HFF-Myc (cell line): ENCODE measurements at regions not wholly inside any gene's neighbourhood (a gene's known extent, or its start where the extent isn't known, plus 50 kb on each side); places are given as distances from the start of the nearest gene placed in this dataset.

Experiments
- DNase-seq: peaks from one replicate; pipeline ENCODE4 v3.0.0-alpha.2; 2011; ENCODE audit warnings: low read depth; ENCODE audit errors: extremely low read depth
- H3K4me3 ChIP-seq: replicated peaks from 2 replicates; pipeline ENCODE4 v1.5.1; 2011; ENCODE audit warnings: low read depth, mild to moderate bottlenecking, control low read depth, low read length
- TF ChIP-seq, protein P1 (sequence below): IDR thresholded peaks from 2 replicates; pipeline ENCODE4 v1.5.1; 2012; ENCODE audit warnings: mild to moderate bottlenecking, low read depth, low read length, control low read depth; ENCODE audit errors: missing control alignments

DNA sequence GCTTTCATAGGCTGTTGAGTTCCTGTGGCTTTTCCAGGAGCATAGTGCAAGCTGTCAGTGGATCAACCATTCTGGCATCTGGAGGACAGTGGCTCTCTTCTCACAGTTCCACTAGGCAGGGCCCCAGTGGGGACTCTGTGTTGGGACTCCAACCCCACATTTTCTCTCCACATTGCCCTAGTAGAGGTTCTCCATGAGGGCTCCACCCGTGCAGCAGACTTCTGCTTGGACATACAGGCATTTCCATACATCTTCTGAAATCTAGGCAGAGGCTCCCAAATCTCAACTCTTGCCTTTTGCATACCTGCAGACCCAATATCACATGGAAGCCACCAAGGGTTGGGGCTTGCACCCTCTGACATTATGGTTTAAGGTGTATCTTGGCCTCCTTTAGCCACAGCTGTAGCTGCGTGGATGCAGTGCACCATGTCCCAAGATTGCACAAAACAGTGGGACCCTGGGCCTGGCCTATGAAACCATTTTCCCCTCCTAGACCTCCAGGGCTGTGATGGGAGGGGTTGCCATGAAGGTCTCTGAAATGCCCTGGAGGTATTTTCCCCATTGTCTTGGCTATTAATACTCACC lies 645.9 kb upstream of the CITED2 start:
- DNase-seq: no peak
- H3K4me3 ChIP-seq: no peak overlapping the region
- TF ChIP-seq, protein P1, sequence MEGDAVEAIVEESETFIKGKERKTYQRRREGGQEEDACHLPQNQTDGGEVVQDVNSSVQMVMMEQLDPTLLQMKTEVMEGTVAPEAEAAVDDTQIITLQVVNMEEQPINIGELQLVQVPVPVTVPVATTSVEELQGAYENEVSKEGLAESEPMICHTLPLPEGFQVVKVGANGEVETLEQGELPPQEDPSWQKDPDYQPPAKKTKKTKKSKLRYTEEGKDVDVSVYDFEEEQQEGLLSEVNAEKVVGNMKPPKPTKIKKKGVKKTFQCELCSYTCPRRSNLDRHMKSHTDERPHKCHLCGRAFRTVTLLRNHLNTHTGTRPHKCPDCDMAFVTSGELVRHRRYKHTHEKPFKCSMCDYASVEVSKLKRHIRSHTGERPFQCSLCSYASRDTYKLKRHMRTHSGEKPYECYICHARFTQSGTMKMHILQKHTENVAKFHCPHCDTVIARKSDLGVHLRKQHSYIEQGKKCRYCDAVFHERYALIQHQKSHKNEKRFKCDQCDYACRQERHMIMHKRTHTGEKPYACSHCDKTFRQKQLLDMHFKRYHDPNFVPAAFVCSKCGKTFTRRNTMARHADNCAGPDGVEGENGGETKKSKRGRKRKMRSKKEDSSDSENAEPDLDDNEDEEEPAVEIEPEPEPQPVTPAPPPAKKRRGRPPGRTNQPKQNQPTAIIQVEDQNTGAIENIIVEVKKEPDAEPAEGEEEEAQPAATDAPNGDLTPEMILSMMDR: no peak

DNA sequence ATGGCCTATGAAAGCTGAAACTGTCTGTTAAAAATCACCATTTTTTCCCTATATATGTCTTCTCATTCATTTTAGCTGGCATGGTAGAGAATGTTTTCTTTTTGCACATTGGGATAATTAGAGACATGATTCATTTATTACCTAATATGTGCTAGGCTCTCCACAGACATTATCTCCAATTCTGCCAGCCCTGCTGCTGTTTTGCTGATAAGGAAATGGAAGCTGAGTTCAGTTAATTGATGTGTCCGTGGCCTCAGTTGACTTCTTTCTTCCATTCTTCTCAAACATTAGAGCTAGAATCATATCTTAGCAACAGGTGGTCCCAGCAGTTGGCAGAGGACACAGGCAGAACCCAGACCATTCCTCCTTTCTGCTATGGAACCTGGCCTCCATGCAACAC lies 644.1 kb upstream of the CITED2 start:
- no peak for DNase-seq
- TF ChIP-seq, protein P1: no peak
- no peak overlapping the region for H3K4me3 ChIP-seq

DNA sequence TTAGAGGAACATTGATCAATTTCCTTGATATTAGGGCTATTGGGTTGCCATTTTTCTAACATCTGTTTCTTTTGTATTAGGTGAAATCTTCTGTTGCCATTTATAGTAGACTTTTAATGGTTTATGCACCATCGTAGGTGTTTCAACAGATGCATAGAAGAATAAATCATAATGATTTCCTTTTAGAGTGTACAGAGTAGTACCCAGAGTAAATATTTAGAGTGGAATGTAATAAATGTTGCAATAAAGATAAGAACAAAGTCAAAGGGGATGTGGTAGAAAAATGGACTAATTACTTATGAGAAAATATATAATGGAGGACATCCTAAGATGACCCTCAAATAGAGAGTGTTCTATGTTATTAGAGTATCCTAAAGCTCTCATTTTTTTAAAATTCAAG lies 643.0 kb upstream of the CITED2 start:
- DNase-seq: no peak
- TF ChIP-seq, protein P1: no peak
- H3K4me3 ChIP-seq: no peak overlapping the region

DNA sequence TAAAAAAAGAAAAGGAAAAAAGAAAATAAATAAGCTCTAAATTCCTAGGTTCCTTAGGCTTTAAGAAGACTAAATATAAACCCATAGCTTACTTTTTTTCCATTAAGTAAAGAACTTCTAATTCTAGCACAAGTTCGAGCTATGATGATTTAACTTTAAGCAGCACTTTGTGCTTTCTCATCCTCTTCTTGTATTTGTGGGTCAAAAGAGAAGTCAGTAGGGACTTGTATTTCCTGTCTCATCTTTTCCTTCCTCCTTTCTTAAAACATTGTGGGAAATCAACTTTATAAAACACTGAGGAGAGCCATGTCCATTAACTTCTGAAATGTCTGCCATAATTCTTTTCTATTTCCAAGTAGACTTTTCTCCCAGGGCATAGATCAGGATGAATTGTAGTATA lies 637.7 kb upstream of the CITED2 start:
- no peak for DNase-seq
- TF ChIP-seq, protein P1: no peak
- no peak overlapping the region for H3K4me3 ChIP-seq

DNA sequence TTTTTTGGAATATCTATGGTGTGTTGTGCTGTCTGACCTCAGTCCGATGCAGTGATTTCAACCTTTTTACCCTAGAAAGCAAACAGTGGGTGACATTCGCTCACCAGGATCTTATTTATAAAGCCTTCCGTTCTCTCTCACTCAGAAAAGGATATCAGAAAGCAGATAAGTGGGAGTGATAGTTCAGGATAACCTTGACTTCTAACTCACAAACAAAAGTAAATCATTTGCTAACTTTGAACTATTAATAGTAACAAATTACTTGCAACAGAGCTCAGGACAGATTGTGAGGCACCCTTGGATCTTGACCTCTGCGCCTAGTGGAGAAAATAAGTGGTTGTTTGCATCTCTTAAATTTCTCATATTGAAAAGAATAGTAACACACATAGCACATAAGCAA lies 637.1 kb upstream of the CITED2 start:
- no peak for DNase-seq
- no peak overlapping the region for H3K4me3 ChIP-seq
- TF ChIP-seq, protein P1: no peak

DNA sequence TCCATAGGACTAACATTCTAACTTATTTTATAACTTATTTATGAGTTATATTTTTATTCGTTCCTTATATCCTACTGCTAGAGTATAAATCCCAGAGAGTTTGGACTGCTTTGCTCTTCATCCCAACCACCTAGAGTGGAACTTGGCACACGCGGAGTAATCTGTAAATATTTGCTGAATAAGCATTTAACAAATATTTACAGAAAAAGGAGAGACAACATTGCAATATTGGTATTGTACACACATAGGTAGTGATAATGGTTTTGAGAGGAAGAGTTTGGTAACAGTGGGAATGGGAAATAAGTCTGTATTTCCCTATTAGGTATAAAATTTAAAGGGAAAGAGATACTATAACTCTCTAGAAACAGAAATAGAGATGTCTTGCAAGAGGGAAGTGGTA lies 634.8 kb upstream of the CITED2 start:
- no peak for DNase-seq
- H3K4me3 ChIP-seq: no peak overlapping the region
- TF ChIP-seq, protein P1: no peak

DNA sequence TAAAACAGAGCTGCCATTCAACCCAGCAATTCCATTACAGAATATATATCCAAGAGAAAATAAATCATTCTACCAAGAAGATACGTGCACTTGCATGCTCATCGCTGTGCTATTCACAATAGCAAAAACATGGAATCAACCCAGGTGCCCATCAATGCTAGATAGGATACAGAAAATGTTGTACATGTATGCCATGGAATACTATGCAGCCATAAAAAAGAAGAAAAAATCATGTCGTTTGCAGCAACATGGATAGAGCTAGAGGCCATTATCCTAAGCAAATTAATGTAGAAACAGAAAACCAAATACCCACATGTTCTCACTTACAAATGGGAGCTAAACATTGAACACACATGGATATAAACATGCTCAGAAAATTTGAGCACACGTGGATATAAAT lies 633.1 kb upstream of the CITED2 start:
- no peak overlapping the region for H3K4me3 ChIP-seq
- DNase-seq: no peak
- TF ChIP-seq, protein P1: no peak
